DOHH2 (cell line): ENCODE measurements at regions not wholly inside any gene's neighbourhood (a gene's known extent, or its start where the extent isn't known, plus 50 kb on each side); places are given as distances from the start of the nearest gene placed in this dataset.

Experiments used
- CTCF ChIP-seq: fragments of 200-600 bp; sonication (generic); IDR thresholded peaks from one replicate; pipeline ENCODE4 v1.5.1; 2014; ENCODE audit warnings: antibody characterized with exemption, mild to moderate bottlenecking, low read depth, low read length; ENCODE audit not compliant: poor library complexity, severe bottlenecking
- EZH2phosphoT487 ChIP-seq: fragments of 200-600 bp; sonication (generic); IDR thresholded peaks from 2 replicates; pipeline ENCODE4 v1.6.1; 2017; ENCODE audit warnings: borderline replicate concordance, mild to moderate bottlenecking, antibody characterized with exemption, low read length, moderate library complexity, mixed read lengths

- no peak for TF ChIP-seq CTCF
- no peak for TF ChIP-seq EZH2phosphoT487
Measured at GRCh38 chr11:100573911-100574513, 113.1 kb upstream of the ARHGAP42 start.
